ENCODE measurements at regions not wholly inside any gene's neighbourhood (a gene's known extent, or its start where the extent isn't known, plus 50 kb on each side); places are given as distances from the start of the nearest gene placed in this dataset.

DNA sequence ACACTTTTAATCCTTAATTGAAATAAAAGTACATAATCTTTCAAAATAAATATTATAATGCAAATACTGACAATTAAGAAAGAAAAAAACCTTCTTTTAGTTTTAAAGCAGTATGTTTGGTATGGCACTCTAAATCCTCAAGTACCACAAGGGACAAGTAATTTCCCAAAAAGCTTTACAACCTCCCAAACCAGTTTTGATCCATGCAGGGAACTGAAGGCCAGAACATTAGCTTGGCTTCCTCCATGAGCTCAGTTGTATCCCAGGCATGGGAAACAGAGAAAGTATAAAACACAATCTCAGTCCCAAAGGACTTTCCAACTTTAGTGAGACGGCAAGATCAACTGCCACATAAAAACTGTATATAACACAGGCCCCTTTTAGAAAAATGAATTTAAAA, 82.2 kb downstream of the ZNF330 start:
- Histone ChIP-seq H3K4me1 (replicated peaks in 1 of 4; ENCODE audit: control insufficient read depth in 3 of 4, insufficient read depth in 4 of 4, low read length in 3 of 4) (no peaks in the 10 kb centered on the region), H3K23ac (ENCODE audit: insufficient read length) (no peak overlapping the region), H3K79me2 (ENCODE audit: control insufficient read depth in 1 of 2, insufficient read depth in 2 of 2, low read length in 2 of 2) (no peaks in the 10 kb centered on the region), H3K27me3 (replicated peaks in 1 of 4; ENCODE audit: control insufficient read depth in 3 of 4, extremely low read depth in 1 of 4, insufficient read depth in 3 of 4, low read length in 3 of 4) (no peaks in the 10 kb centered on the region), H4K8ac (ENCODE audit: extremely low read depth, insufficient read depth, low read length) (no peak overlapping the region), H3K9me3 (ENCODE audit: insufficient read depth in 2 of 2, low read depth in 1 of 2, low read length in 1 of 2) (no peaks in the 10 kb centered on the region), H4K20me1 (replicated peaks in 1 of 2; ENCODE audit: control insufficient read depth in 1 of 2, insufficient read depth in 2 of 2, low read length in 2 of 2) (no peaks in the 10 kb centered on the region), H3K9ac (replicated peaks in 1 of 4; ENCODE audit: extremely low read depth in 1 of 4, low read depth in 3 of 4, low read length in 3 of 4) (no peak overlapping the region), H2AK5ac (ENCODE audit: low read depth, low read length) (no peak overlapping the region), H3K56ac (replicated peaks; ENCODE audit: insufficient read length, low read depth, low read length) (no peak overlapping the region), H2AFZ (ENCODE audit: low read length) (no peak overlapping the region), H3K14ac (ENCODE audit: insufficient read length) (no peak overlapping the region), H3K4ac (replicated peaks; ENCODE audit: insufficient read length, low read depth, low read length) (no peak overlapping the region), H2BK20ac (ENCODE audit: low read length) (no peak overlapping the region), H2BK120ac (replicated peaks; ENCODE audit: low read depth, low read length) (no peak overlapping the region), H3K79me1 (ENCODE audit: low read depth, low read length) (no peaks in the 10 kb centered on the region), H3K36me3 (ENCODE audit: control insufficient read depth in 2 of 4, insufficient read depth in 4 of 4, low read length in 3 of 4) (no peaks in the 10 kb centered on the region), H3K23me2 (ENCODE audit: low read depth, low read length) (no peaks in the 10 kb centered on the region), H3K4me2 (ENCODE audit: insufficient read depth in 1 of 2, low read depth in 2 of 2, low read length in 2 of 2) (no peak overlapping the region), H3K4me3 (ENCODE audit: extremely low read depth in 1 of 4, insufficient read depth in 2 of 4, low read depth in 3 of 4, low read length in 4 of 4) (no peak overlapping the region), H3K27ac (ENCODE audit: low read depth, low read length) (no peak overlapping the region), H2BK12ac (ENCODE audit: low read depth, low read length) (no peak overlapping the region), H2BK15ac (ENCODE audit: low read length) (no peak overlapping the region), H4K5ac (ENCODE audit: insufficient read length, low read depth, low read length) (no peak overlapping the region), H4K91ac (replicated peaks; ENCODE audit: insufficient read length, low read length) (no peak overlapping the region), H3K18ac (ENCODE audit: extremely low read depth, low read length) (no peak overlapping the region), H2BK5ac (ENCODE audit: low read depth, low read length) (no peak overlapping the region)
- no peak for FAIRE-seq
- CTCF ChIA-PET (ENCODE audit: partially characterized antibody) = interaction anchor here (1.4 kb wide), 1 partner anchor 18 kb away, joined by 3 read pairs; no protein-coding TSS in a partner anchor
- POLR2A ChIA-PET (ENCODE audit: partially characterized antibody) = no interaction called here
- no peak for DNase-seq (ENCODE audit: low read depth in 1 of 2, low spot score in 2 of 2)
- WGBS, 2 experiments (ENCODE audit: extremely low coverage in 1 of 2, insufficient coverage in 1 of 2, insufficient read length in 1 of 2, insufficient replicate concordance in 2 of 2, low coverage in 1 of 2, low lambda C conversion rate in 2 of 2, missing lambda C conversion rate in 1 of 2) = 100% methylated on average over 1 of the region's 1 CpG; no CpG with 5 or more reads in 1 of the 2 experiments
- TF ChIP-seq BCL11A (IDR thresholded peaks at IDR 0.05; ENCODE audit: low read depth in 2 of 2, low read length in 2 of 2) = no peak

All from H1 (cell line).